IMR-90 (cell line): ENCODE measurements at regions not wholly inside any gene's neighbourhood (a gene's known extent, or its start where the extent isn't known, plus 50 kb on each side); places are given as distances from the start of the nearest gene placed in this dataset.
A peak's percentile ranks its signal among the peaks of the same experiment; 100 is the strongest.

Experiments
- ATAC-seq: fragments of 200-7000 bp; cut with Tn5 transposase; 2 replicates; pipeline ENCODE4 v1.9.1; 2020; ENCODE audit warnings: low read depth, mild to moderate bottlenecking, moderate library complexity
- BruUV-seq: library from RNA; stranded (reverse); fragments of 400-500 nt; replicated peaks from 2 replicates; lab custom pipeline; 2021; lab: Mats Ljungman, UMichigan
- CTCF ChIA-PET: fragments of 300-600 bp; formaldehyde crosslinking; extraction: SDS; loops from one replicate; lab custom pipeline; 2021; ENCODE audit warnings: antibody characterized with exemption; lab: Yijun Ruan, JAX
- POLR2A ChIA-PET: fragments of 300-600 bp; sonication (Branson Sonifier 250); formaldehyde crosslinking; loops from one replicate; lab custom pipeline; 2022; ENCODE audit warnings: antibody characterized with exemption; ENCODE audit not compliant: unreplicated experiment; lab: Charles Lee
- DNase-seq: peaks from one replicate; pipeline ENCODE4 v3.0.0; 2013
- H2AFZ ChIP-seq: replicated peaks from 2 replicates; pipeline ENCODE3; 2013; ENCODE audit warnings: low read length, mild to moderate bottlenecking; ENCODE audit not compliant: poor library complexity
- H2AK5ac ChIP-seq: 2 replicates; pipeline ENCODE4 v1.6.1; 2013; ENCODE audit warnings: low read depth, low read length, inconsistent platforms
- H2AK9ac ChIP-seq: replicated peaks from 2 replicates; pipeline ENCODE3; 2013; ENCODE audit warnings: mild to moderate bottlenecking, low read depth, low read length, moderate library complexity; ENCODE audit not compliant: poor library complexity
- H2BK120ac ChIP-seq: 2 replicates; pipeline ENCODE4 v1.6.1; 2013; ENCODE audit warnings: low read depth, low read length, inconsistent platforms
- H2BK15ac ChIP-seq: 3 replicates; pipeline ENCODE4 v1.6.1; 2013; ENCODE audit warnings: low read depth, low read length, inconsistent platforms
- H2BK20ac ChIP-seq: 2 replicates; pipeline ENCODE4 v1.6.1; 2013; ENCODE audit warnings: low read depth, mild to moderate bottlenecking, inconsistent platforms, low read length, moderate library complexity
- H2BK5ac ChIP-seq: 2 replicates; pipeline ENCODE4 v1.6.1; 2013; ENCODE audit warnings: mild to moderate bottlenecking, low read depth, low read length, inconsistent platforms; ENCODE audit not compliant: poor library complexity, severe bottlenecking
- H3K14ac ChIP-seq: replicated peaks from 2 replicates; pipeline ENCODE4 v1.6.1; 2013; ENCODE audit warnings: low read depth, low read length, inconsistent platforms
- H3K18ac ChIP-seq: 2 replicates; pipeline ENCODE4 v1.6.1; 2013; ENCODE audit warnings: low read depth, low read length, control low read depth
- H3K23ac ChIP-seq: 2 replicates; pipeline ENCODE4 v1.6.1; 2013; ENCODE audit warnings: low read depth, low read length, inconsistent platforms
- H3K27ac ChIP-seq: 2 replicates; pipeline ENCODE4 v1.5.1; 2013; ENCODE audit warnings: mild to moderate bottlenecking, control low read depth, low read length; ENCODE audit not compliant: insufficient read depth
- H3K27me3 ChIP-seq: 2 replicates; pipeline ENCODE4 v1.6.1; 2013; ENCODE audit warnings: low read length; ENCODE audit not compliant: control insufficient read depth, insufficient read depth
- H3K36me3 ChIP-seq: 2 replicates; pipeline ENCODE4 v1.6.1; 2013; ENCODE audit warnings: low read length, mixed read lengths; ENCODE audit not compliant: control insufficient read depth, insufficient read depth
- H3K4ac ChIP-seq: 2 replicates; pipeline ENCODE4 v1.6.1; 2013; ENCODE audit warnings: low read depth, low read length, inconsistent platforms
- H3K4me1 ChIP-seq: 2 replicates; pipeline ENCODE4 v1.6.1; 2013; ENCODE audit warnings: low read length, mixed read lengths; ENCODE audit not compliant: control insufficient read depth, insufficient read depth
- H3K4me2 ChIP-seq: 2 replicates; pipeline ENCODE4 v1.6.1; 2013; ENCODE audit warnings: low read depth, mild to moderate bottlenecking, control low read depth, low read length, moderate library complexity
- H3K4me3 ChIP-seq: 2 replicates; pipeline ENCODE4 v1.5.1; 2013; ENCODE audit warnings: low read depth, mild to moderate bottlenecking, control low read depth, low read length, moderate library complexity; ENCODE audit not compliant: insufficient read depth
- H3K56ac ChIP-seq: 2 replicates; pipeline ENCODE4 v1.6.1; 2013; ENCODE audit warnings: low read length, inconsistent platforms; ENCODE audit not compliant: insufficient read depth; ENCODE audit errors: extremely low read depth
- H3K79me1 ChIP-seq, 2 experiments: 2 replicates each; pipeline ENCODE4 v1.6.1; 2013; ENCODE audit warnings: low read length in 2 of 2, inconsistent platforms in 1 of 2, low read depth in 1 of 2
- H3K9ac ChIP-seq: 2 replicates; pipeline ENCODE4 v1.6.1; 2013; ENCODE audit warnings: low read depth, low read length, control low read depth
- H3K9me1 ChIP-seq: 2 replicates; pipeline ENCODE4 v1.6.1; 2013; ENCODE audit warnings: low read length, inconsistent platforms; ENCODE audit not compliant: insufficient read depth
- H3K9me3 ChIP-seq: 2 replicates; pipeline ENCODE4 v1.6.1; 2013; ENCODE audit warnings: low read length; ENCODE audit not compliant: control insufficient read depth, insufficient read depth
- H4K20me1 ChIP-seq: 2 replicates; pipeline ENCODE4 v1.6.1; 2013; ENCODE audit warnings: low read length, inconsistent platforms; ENCODE audit not compliant: insufficient read depth
- H4K5ac ChIP-seq: 2 replicates; pipeline ENCODE4 v1.6.1; 2013; ENCODE audit warnings: mild to moderate bottlenecking, low read depth, low read length, control low read depth
- H4K8ac ChIP-seq, 2 experiments: 2 replicates each; pipeline ENCODE4 v1.6.1; 2013; ENCODE audit warnings: low read depth in 2 of 2, low read length in 2 of 2, control low read depth in 1 of 2, inconsistent platforms in 1 of 2
- H4K91ac ChIP-seq: 2 replicates; pipeline ENCODE4 v1.6.1; 2013; ENCODE audit warnings: low read depth, low read length, inconsistent platforms; ENCODE audit not compliant: insufficient read depth
- BHLHE40 ChIP-seq: fragments of 150-350 bp; IDR thresholded peaks from 2 replicates; pipeline ENCODE4 v1.6.1; 2016; ENCODE audit warnings: mild to moderate bottlenecking, low read depth, low read length
- CEBPB ChIP-seq: IDR thresholded peaks from 2 replicates; pipeline ENCODE4 v1.6.1; 2012; ENCODE audit warnings: low read depth, low read length, improper control_type of control experiment
- CHD1 ChIP-seq: IDR thresholded peaks from 2 replicates; pipeline ENCODE4 v1.6.1; 2012; ENCODE audit warnings: low read depth, low read length, improper control_type of control experiment
- FOS ChIP-seq: fragments of 150-350 bp; IDR thresholded peaks from 2 replicates; pipeline ENCODE4 v1.6.1; 2016; ENCODE audit warnings: low read depth, low read length
- NFE2L2 ChIP-seq: fragments of 150-350 bp; IDR thresholded peaks from 2 replicates; pipeline ENCODE4 v1.6.1; 2016; ENCODE audit warnings: low read depth, mild to moderate bottlenecking, low read length
- RFX5 ChIP-seq: IDR thresholded peaks from 2 replicates; pipeline ENCODE4 v1.8.0; 2012; ENCODE audit warnings: low read depth, mild to moderate bottlenecking, low read length, moderate library complexity
- SMC3 ChIP-seq: fragments of 150-350 bp; IDR thresholded peaks from 2 replicates; pipeline ENCODE4 v1.6.1; 2016; ENCODE audit warnings: low read depth, mild to moderate bottlenecking, antibody characterized with exemption, low read length, moderate library complexity
- dilution Hi-C: fragments of 300-500 bp; cut with HindIII; formaldehyde crosslinking; loops from one replicate; pipeline ENCODE4 v1.14.3; 2018; ENCODE audit warnings: low sequenced_read_pairs; ENCODE audit not compliant: unreplicated experiment
- in situ Hi-C: fragments of 300-500 bp; cut with MboI; formaldehyde crosslinking; loops from 3 replicates; pipeline ENCODE4 v1.14.3; 2019; ENCODE audit warnings: low sequenced_read_pairs, inconsistent platforms, mixed read lengths
- intact Hi-C: fragments of 100-400 bp; cut with micrococcal nuclease; formaldehyde crosslinking; loops from 2 replicates; pipeline ENCODE4 v1.10.0; 2022

- ChIA-PET POLR2A (interaction anchor here (0.6 kb wide), 1 partner anchor 9 kb away, joined by 4 read pairs; no protein-coding TSS in a partner anchor), CTCF (no interaction called here)
- intact Hi-C loops, result no loop called here
Observed at GRCh38 chr3:106518516-106518915, 649.7 kb upstream of the CBLB start.

More at GRCh38 chr3:106518516-106518915, 649.7 kb upstream of the CBLB start:
- TF ChIP-seq CHD1 (no peak), FOS (no peak), CEBPB (no peak), BHLHE40 (no peak), SMC3 (no peak), NFE2L2 (no peak), RFX5 (no peak)
- H3K9ac ChIP-seq, result no peak overlapping the region
- H3K27me3 ChIP-seq, result no peaks in the 10 kb centered on the region
- H3K9me3 ChIP-seq, result no peaks in the 10 kb centered on the region
- H3K4ac ChIP-seq, result no peak overlapping the region
- H3K79me1 ChIP-seq, result no peaks in the 10 kb centered on the region
- H4K5ac ChIP-seq, result no peak overlapping the region
- no peak overlapping the region for H3K27ac ChIP-seq
- no peak overlapping the region for H2AFZ ChIP-seq
- no peak overlapping the region; the same call in 1 of the 2 replicates for H2BK20ac ChIP-seq
- no peaks in the 10 kb centered on the region for H4K20me1 ChIP-seq
- no peak overlapping the region for H2AK9ac ChIP-seq
- H2BK15ac ChIP-seq, result no peak overlapping the region; the same call in 2 of the 3 replicates
- no peak overlapping the region for H3K4me2 ChIP-seq
- no peak overlapping the region for H3K18ac ChIP-seq
- H3K23ac ChIP-seq, result no peak overlapping the region
- DNase-seq (peak; percentile 55), ATAC-seq (peak; percentile 73)
- no peak overlapping the region for H3K56ac ChIP-seq
- no peak overlapping the region for H4K91ac ChIP-seq
- H2BK5ac ChIP-seq, result no peak overlapping the region
- no peak overlapping the region for H3K14ac ChIP-seq
- no peak overlapping the region for H2BK120ac ChIP-seq
- no TSS peak for BruUV-seq
- in situ Hi-C loops (no loop called here), dilution Hi-C loops (no loop called here)
- no peaks in the 10 kb centered on the region for H3K4me1 ChIP-seq
- no peak overlapping the region for H2AK5ac ChIP-seq
- no peaks in the 10 kb centered on the region for H3K36me3 ChIP-seq
- H4K8ac ChIP-seq, result no peak overlapping the region; a peak in 1 of 4 replicates
- H3K9me1 ChIP-seq, result no peaks in the 10 kb centered on the region
- no peak overlapping the region for H3K4me3 ChIP-seq
